SH-SY5Y (cell line): ENCODE measurements at regions not wholly inside any gene's neighbourhood (a gene's known extent, or its start where the extent isn't known, plus 50 kb on each side); places are given as distances from the start of the nearest gene placed in this dataset.

Source experiments
- GATA2 ChIP-seq: IDR thresholded peaks from 2 replicates; pipeline ENCODE4 v1.6.1; 2011; ENCODE audit warnings: mild to moderate bottlenecking, low read depth, low read length
- GATA3 ChIP-seq: IDR thresholded peaks from 2 replicates; pipeline ENCODE4 v1.6.1; 2011; ENCODE audit warnings: low read depth, mild to moderate bottlenecking, low read length, moderate library complexity

- TF ChIP-seq GATA2 (no peak), GATA3 (no peak)
These were observed 239.1 kb downstream of the ALX1 start for GRCh38 chr12:85519163-85519562.
